ENCODE measurements at regions not wholly inside any gene's neighbourhood (a gene's known extent, or its start where the extent isn't known, plus 50 kb on each side); places are given as distances from the start of the nearest gene placed in this dataset.
A peak's percentile ranks its signal among the peaks of the same experiment; 100 is the strongest.

GRCh38 chr21:24118738-24119459 lies 1488.4 kb downstream of the MRPL39 start:
- Mint-ChIP-seq H3K36me3 (no peaks in the 10 kb centered on the region), H3K4me1 (ENCODE audit: low read depth) (no peaks in the 10 kb centered on the region), H3K9me3 (peaks cover 4% of the 10 kb centered on the region), H3K27me3 (no peaks in the 10 kb centered on the region), H3K4me3 (no peak overlapping the region), H3K27ac (no peak overlapping the region)
- intact Hi-C loops (cut with micrococcal nuclease) = no loop called here
- no peak for DNase-seq
- ChIA-PET CTCF (no interaction called here), POLR2A (no interaction called here)

- Mint-ChIP-seq H3K9me3 (peaks cover 4% of the 10 kb centered on the region), H3K27me3 (no peaks in the 10 kb centered on the region), H3K36me3 (no peaks in the 10 kb centered on the region), H3K27ac (no peak overlapping the region), H3K4me1 (ENCODE audit: low read depth) (no peaks in the 10 kb centered on the region), H3K4me3 (no peak overlapping the region)
- no peak for DNase-seq
- CTCF ChIA-PET = no interaction called here
- intact Hi-C loops (cut with micrococcal nuclease) = no loop called here
- POLR2A ChIA-PET = no interaction called here
Observed at GRCh38 chr21:24115141-24115540, 1492.1 kb downstream of the MRPL39 start.

DNA sequence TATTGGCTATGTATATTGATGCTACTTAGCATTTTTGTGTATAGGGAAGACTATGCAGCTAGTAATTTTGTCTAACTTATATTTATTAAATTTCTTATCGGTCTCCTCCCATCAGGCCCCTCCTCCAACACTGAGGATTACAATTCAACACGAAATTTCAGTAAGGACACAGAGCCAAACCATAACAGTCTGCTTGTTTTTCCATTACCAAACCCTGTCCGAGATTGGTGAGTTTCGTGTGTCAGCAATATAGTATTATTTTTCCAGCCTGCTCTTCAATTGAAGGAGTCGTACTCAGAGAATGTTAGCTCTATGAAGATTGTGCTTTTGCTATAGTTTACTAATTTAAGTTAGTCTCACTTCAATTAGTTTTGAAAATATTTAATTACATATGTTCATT lies 1495.3 kb downstream of the MRPL39 start:
- no peaks in the 10 kb centered on the region for H3K36me3 Mint-ChIP-seq
- no peaks in the 10 kb centered on the region for H3K4me1 Mint-ChIP-seq (ENCODE audit: low read depth)
- ChIA-PET CTCF (no interaction called here), POLR2A (no interaction called here)
- no peaks in the 10 kb centered on the region for H3K27me3 Mint-ChIP-seq
- H3K27ac Mint-ChIP-seq = no peak overlapping the region
- intact Hi-C loops (cut with micrococcal nuclease) = no loop called here
- peaks cover 4% of the 10 kb centered on the region for H3K9me3 Mint-ChIP-seq
- H3K4me3 Mint-ChIP-seq = no peak overlapping the region
- no peak for DNase-seq

DNA sequence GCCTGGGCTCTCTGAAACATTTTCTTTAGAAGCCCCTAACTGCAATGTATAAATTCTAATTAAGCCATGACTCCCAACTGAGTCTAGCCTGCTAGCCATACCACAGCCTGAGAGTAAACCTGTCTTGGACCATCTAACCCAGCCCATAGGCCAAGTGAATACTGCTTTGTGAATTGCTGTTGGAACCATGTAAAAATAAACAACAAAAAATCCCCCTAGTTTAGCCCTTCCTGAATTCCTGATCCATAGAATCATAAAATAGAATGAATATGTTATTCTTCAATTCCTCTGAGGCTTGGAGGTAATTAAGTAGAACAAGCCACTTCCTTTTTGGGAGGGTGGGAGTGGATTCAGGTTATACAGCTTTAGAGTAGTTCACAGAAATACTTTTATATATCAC lies 1496.4 kb downstream of the MRPL39 start:
- Mint-ChIP-seq H3K4me1 (ENCODE audit: low read depth) (no peaks in the 10 kb centered on the region), H3K27me3 (no peaks in the 10 kb centered on the region), H3K4me3 (no peak overlapping the region), H3K27ac (no peak overlapping the region), H3K9me3 (peaks cover 4% of the 10 kb centered on the region), H3K36me3 (no peaks in the 10 kb centered on the region)
- ChIA-PET CTCF (no interaction called here), POLR2A (no interaction called here)
- intact Hi-C loops (cut with micrococcal nuclease) = no loop called here
- no peak for DNase-seq

DNA sequence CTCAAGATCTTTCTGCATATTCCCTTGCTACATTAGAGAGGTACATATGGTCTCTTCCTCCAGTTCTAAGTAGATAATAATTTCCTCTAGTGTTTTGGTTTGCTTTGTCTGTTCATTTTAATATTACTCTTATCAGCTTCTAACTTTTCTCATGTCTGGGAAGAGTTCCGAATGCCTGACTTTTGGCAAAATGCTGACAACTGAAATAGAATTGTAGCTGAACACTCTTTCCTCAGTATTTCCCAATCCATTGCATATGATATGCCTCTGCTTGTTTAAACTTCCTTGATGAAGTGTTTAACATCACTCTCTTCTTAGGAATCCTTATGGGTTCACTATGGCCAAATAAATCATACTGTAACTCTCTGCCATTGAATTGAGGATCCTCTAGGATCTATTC lies 1510.1 kb downstream of the MRPL39 start:
- intact Hi-C loops (cut with micrococcal nuclease) = no loop called here
- POLR2A ChIA-PET = no interaction called here
- CTCF ChIA-PET = no interaction called here

DNA sequence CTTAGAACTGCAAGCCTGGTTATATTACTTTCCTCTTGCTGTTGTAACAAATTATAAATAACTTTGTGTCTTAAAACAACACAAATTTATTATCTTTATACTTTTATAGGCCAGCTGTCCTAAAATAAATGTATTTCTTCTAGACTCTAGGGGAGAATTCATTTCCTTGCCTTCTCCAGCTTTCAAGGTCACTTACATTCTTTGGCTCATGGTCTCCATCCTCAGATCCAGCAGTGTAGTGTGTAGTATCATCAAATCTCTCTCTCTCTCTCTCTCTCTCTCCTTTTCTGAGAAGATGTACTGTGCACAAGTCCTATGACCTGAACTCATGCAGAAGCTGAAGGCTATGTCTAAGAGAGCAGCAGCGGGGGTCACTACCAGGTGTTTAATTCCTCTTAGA lies 1510.6 kb downstream of the MRPL39 start:
- Mint-ChIP-seq H3K9me3 (no peaks in the 10 kb centered on the region), H3K27ac (no peak overlapping the region), H3K27me3 (no peaks in the 10 kb centered on the region), H3K36me3 (no peaks in the 10 kb centered on the region), H3K4me3 (no peak overlapping the region), H3K4me1 (ENCODE audit: low read depth) (no peaks in the 10 kb centered on the region)
- no peak for DNase-seq
- intact Hi-C loops (cut with micrococcal nuclease) = no loop called here
- ChIA-PET POLR2A (no interaction called here), CTCF (no interaction called here)

More for the DNA sequence above, 1510.1 kb downstream of the MRPL39 start:
- Mint-ChIP-seq H3K4me1 (ENCODE audit: low read depth) (no peaks in the 10 kb centered on the region), H3K27ac (no peak overlapping the region), H3K27me3 (no peaks in the 10 kb centered on the region), H3K4me3 (no peak overlapping the region), H3K36me3 (no peaks in the 10 kb centered on the region), H3K9me3 (no peaks in the 10 kb centered on the region)
- no peak for DNase-seq

DNA sequence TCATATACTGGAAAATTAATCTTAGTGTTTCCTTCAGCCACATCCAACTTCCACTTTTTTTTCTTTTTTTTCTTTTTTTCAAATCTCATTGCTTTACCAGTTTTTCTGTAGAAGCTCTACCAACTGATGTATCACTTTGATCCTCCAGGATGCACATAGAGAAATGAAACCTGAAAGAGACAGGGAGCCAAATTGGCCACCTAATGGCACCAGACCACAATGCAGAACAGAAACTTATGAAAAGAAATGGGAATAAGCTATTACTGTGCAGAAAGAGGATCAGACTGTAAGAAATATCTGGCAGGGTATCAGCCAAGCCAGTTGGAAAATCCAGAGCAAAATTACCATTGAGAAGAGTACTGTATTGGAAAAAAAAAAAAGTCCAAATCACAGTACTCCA lies 1514.2 kb downstream of the MRPL39 start:
- DNase-seq = no peak
- POLR2A ChIA-PET = no interaction called here
- H3K4me3 Mint-ChIP-seq = no peak overlapping the region
- CTCF ChIA-PET = no interaction called here
- no peak overlapping the region for H3K27ac Mint-ChIP-seq
- H3K4me1 Mint-ChIP-seq (ENCODE audit: low read depth) = no peaks in the 10 kb centered on the region
- H3K27me3 Mint-ChIP-seq = no peaks in the 10 kb centered on the region
- no peaks in the 10 kb centered on the region for H3K36me3 Mint-ChIP-seq
- no peaks in the 10 kb centered on the region for H3K9me3 Mint-ChIP-seq
- intact Hi-C loops (cut with micrococcal nuclease) = no loop called here

DNA sequence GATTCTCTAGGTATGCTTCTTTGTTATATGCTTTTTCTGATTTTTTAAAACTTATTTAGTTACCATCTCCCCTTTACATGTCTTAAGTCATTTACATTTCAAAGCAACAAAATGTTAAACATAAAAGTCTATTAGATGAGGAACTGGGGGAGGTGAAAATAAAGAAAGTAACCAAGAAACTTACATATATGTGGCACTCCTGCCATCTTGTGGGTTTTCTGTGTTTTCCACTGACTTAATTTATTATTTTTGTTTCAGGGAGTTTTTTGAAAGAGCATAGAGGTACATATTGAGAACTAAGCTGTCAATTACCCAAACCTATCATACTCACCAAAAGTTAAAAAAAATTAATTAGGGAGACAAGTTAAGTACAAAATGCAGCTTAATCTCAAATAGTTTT lies 1531.1 kb downstream of the MRPL39 start:
- CTCF ChIA-PET = no interaction called here
- peaks cover 6% of the 10 kb centered on the region for H3K9me3 Mint-ChIP-seq
- no peak overlapping the region for H3K27ac Mint-ChIP-seq

DNA sequence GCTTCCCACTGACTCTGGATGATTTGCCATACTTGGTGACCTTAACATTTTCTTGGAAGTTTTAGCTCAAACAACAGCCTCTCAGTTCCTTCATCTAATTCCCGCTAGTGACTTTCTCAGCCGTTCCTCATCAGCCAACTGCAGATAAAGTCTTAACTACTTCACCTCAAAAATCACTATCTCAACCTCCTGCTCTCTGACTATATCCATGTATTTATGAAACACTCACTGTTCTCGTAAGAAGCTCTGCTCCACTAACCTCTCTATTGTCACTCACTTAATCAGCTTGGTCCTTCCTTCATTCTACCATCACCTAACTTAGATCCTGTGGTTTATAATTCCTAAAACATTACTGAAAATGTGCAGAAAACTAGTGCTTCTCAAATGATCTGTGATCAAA lies 1551.6 kb downstream of the MRPL39 start:
- no peaks in the 10 kb centered on the region for H3K36me3 Mint-ChIP-seq
- H3K27me3 Mint-ChIP-seq = no peaks in the 10 kb centered on the region
- no peak overlapping the region for H3K27ac Mint-ChIP-seq
- H3K4me3 Mint-ChIP-seq = no peak overlapping the region
- intact Hi-C loops (cut with micrococcal nuclease) = no loop called here
- POLR2A ChIA-PET = no interaction called here
- no peaks in the 10 kb centered on the region for H3K4me1 Mint-ChIP-seq (ENCODE audit: low read depth)
- no peaks in the 10 kb centered on the region for H3K9me3 Mint-ChIP-seq
- DNase-seq = no peak
- CTCF ChIA-PET = interaction anchor here (1.3 kb wide), 1 partner anchor 10 kb away, joined by 3 read pairs; no protein-coding TSS in a partner anchor

More for the DNA sequence above, 1531.1 kb downstream of the MRPL39 start:
- no peak overlapping the region for H3K4me3 Mint-ChIP-seq
- POLR2A ChIA-PET = no interaction called here
- DNase-seq = no peak
- H3K36me3 Mint-ChIP-seq = no peaks in the 10 kb centered on the region
- H3K4me1 Mint-ChIP-seq (ENCODE audit: low read depth) = no peaks in the 10 kb centered on the region
- no peaks in the 10 kb centered on the region for H3K27me3 Mint-ChIP-seq
- intact Hi-C loops (cut with micrococcal nuclease) = no loop called here

GRCh38 chr21:24050231-24050630 lies 1557.0 kb downstream of the MRPL39 start:
- no peak overlapping the region for H3K27ac Mint-ChIP-seq
- DNase-seq = no peak
- H3K36me3 Mint-ChIP-seq = no peaks in the 10 kb centered on the region
- H3K4me1 Mint-ChIP-seq (ENCODE audit: low read depth) = peaks cover 3% of the 10 kb centered on the region
- H3K27me3 Mint-ChIP-seq = no peaks in the 10 kb centered on the region
- intact Hi-C loops (cut with micrococcal nuclease) = no loop called here
- H3K9me3 Mint-ChIP-seq = no peaks in the 10 kb centered on the region
- ChIA-PET POLR2A (no interaction called here), CTCF (no interaction called here)
- no peak overlapping the region for H3K4me3 Mint-ChIP-seq

- intact Hi-C loops (cut with micrococcal nuclease) = no loop called here
- ChIA-PET CTCF (no interaction called here), POLR2A (no interaction called here)
- H3K4me1 Mint-ChIP-seq (ENCODE audit: low read depth) = peaks cover 3% of the 10 kb centered on the region
- no peaks in the 10 kb centered on the region for H3K36me3 Mint-ChIP-seq
- H3K4me3 Mint-ChIP-seq = no peak overlapping the region
- no peaks in the 10 kb centered on the region for H3K27me3 Mint-ChIP-seq
- DNase-seq = no peak
- no peak overlapping the region for H3K27ac Mint-ChIP-seq
- no peaks in the 10 kb centered on the region for H3K9me3 Mint-ChIP-seq
Observed at GRCh38 chr21:24046829-24047443, 1560.3 kb downstream of the MRPL39 start.

DNA sequence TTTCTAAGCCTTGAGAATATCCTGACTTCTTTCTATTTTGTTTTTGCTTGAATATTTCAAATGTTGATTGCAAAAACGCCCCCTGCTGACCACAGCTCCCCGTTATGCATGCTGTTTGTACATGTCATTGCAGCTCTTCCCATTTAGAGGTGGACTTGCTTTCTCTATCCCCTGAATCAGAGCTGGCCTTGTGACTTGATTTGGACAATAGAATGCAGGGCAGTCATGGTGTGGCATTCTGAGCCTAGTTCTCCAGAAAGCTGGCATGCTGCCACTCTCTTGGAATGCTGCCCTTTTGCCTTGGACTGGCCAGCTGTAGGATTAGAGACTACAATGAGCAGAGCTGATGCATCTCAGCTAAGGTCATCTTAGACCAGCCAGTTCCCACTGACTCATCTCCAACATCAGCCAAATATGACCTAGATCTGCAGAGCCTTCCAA lies 1561.5 kb downstream of the MRPL39 start:
- POLR2A ChIA-PET = no interaction called here
- Mint-ChIP-seq H3K36me3 (no peaks in the 10 kb centered on the region), H3K4me3 (no peak overlapping the region), H3K4me1 (ENCODE audit: low read depth) (peaks cover 3% of the 10 kb centered on the region), H3K9me3 (no peaks in the 10 kb centered on the region), H3K27ac (no peak overlapping the region), H3K27me3 (no peaks in the 10 kb centered on the region)
- intact Hi-C loops (cut with micrococcal nuclease) = no loop called here
- peak; percentile 19 for DNase-seq
- CTCF ChIA-PET = interaction anchor here (1.0 kb wide), 1 partner anchor 10 kb away, joined by 3 read pairs; no protein-coding TSS in a partner anchor

GRCh38 chr21:24045373-24045772 lies 1561.9 kb downstream of the MRPL39 start:
- Mint-ChIP-seq H3K4me3 (no peak overlapping the region), H3K4me1 (ENCODE audit: low read depth) (peaks cover 3% of the 10 kb centered on the region), H3K9me3 (no peaks in the 10 kb centered on the region), H3K27me3 (no peaks in the 10 kb centered on the region), H3K36me3 (no peaks in the 10 kb centered on the region), H3K27ac (no peak overlapping the region)
- DNase-seq = no peak
- ChIA-PET POLR2A (no interaction called here), CTCF (interaction anchor here (0.7 to 1.0 kb wide), 3 partner anchors 11 to 378 kb away, joined by 3 to 4 read pairs (median 3); no protein-coding TSS in a partner anchor)
- intact Hi-C loops (cut with micrococcal nuclease) = no loop called here

All from activated CD4-positive, alpha-beta memory T cell treated with anti-CD3 and anti-CD28 coated beads for 36 hours (primary cell).